BJ (cell line): ENCODE measurements at regions not wholly inside any gene's neighbourhood (a gene's known extent, or its start where the extent isn't known, plus 50 kb on each side); places are given as distances from the start of the nearest gene placed in this dataset.

Experiments used
- CTCF ChIA-PET: fragments of 350-600 bp; formaldehyde crosslinking; extraction: SDS; loops from one replicate; lab custom pipeline; 2021; ENCODE audit warnings: antibody characterized with exemption, inconsistent platforms; lab: Yijun Ruan, JAX
- POLR2A ChIA-PET: fragments of 300-600 bp; sonication (Branson Sonifier 250); formaldehyde crosslinking; extraction: SDS; loops from one replicate; lab custom pipeline; 2021; ENCODE audit warnings: antibody characterized with exemption; lab: Charles Lee
- DNase-seq: peaks from one replicate; pipeline ENCODE4 v3.0.0-alpha.2; 2011; ENCODE audit warnings: low read depth
- H3K27me3 ChIP-seq: 2 replicates; pipeline ENCODE4 v1.6.0; 2011; ENCODE audit warnings: low read length; ENCODE audit not compliant: control insufficient read depth, insufficient read depth
- H3K36me3 ChIP-seq: 2 replicates; pipeline ENCODE4 v1.5.1; 2011; ENCODE audit warnings: low read length; ENCODE audit not compliant: control insufficient read depth, insufficient read depth
- H3K4me3 ChIP-seq: 2 replicates; pipeline ENCODE4 v1.5.1; 2011; ENCODE audit warnings: low read depth, mild to moderate bottlenecking, control low read depth, low read length
- TF ChIP-seq, protein P1 (sequence below): IDR thresholded peaks from 2 replicates; pipeline ENCODE4 v1.5.1; 2011; ENCODE audit warnings: low read depth, mild to moderate bottlenecking, control low read depth, inconsistent platforms, low read length, moderate library complexity; ENCODE audit not compliant: insufficient read depth

GRCh38 chr3:194972641-194973040 lies 287.0 kb downstream of the FAM43A start:
- H3K4me3 ChIP-seq = no peak overlapping the region
- ChIA-PET CTCF (no interaction called here), POLR2A (interaction anchor here (0.7 kb wide), 1 partner anchor 15 kb away, joined by 3 read pairs; no protein-coding TSS in a partner anchor)
- H3K36me3 ChIP-seq = no peaks in the 10 kb centered on the region
- no peak for DNase-seq
- TF ChIP-seq, protein P1, sequence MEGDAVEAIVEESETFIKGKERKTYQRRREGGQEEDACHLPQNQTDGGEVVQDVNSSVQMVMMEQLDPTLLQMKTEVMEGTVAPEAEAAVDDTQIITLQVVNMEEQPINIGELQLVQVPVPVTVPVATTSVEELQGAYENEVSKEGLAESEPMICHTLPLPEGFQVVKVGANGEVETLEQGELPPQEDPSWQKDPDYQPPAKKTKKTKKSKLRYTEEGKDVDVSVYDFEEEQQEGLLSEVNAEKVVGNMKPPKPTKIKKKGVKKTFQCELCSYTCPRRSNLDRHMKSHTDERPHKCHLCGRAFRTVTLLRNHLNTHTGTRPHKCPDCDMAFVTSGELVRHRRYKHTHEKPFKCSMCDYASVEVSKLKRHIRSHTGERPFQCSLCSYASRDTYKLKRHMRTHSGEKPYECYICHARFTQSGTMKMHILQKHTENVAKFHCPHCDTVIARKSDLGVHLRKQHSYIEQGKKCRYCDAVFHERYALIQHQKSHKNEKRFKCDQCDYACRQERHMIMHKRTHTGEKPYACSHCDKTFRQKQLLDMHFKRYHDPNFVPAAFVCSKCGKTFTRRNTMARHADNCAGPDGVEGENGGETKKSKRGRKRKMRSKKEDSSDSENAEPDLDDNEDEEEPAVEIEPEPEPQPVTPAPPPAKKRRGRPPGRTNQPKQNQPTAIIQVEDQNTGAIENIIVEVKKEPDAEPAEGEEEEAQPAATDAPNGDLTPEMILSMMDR = no peak
- peaks cover 10% of the 10 kb centered on the region for H3K27me3 ChIP-seq

DNA sequence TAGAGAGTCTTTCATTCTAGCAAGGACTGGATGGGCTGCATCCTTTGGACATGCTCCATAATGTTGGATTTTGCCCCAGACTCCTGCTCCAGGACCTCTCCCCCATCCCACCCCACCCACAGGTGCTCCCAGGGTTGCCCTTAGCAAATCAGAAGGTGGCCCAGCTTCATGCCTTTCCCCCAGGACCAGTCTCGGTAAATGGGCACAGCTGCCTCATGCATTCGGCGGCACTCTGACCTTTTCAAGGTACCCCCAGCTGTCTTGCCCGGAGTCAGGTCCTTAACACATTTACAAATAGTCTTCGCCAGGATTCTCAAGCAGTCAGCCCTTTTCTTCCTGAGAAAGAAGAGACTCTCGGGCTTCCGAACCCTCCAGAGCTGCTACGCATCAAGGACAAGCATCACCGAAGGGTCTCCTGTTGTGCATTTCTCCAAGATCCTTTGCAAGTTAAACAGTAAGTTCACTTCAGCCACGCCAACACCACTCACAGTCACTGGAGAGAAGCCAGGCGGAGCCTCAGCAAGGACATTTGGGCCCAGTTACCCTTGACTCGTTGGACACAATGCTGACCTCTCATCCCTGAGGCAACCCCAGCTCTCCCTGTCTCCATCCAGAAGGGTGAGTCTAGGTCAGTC lies 287.8 kb downstream of the FAM43A start:
- peaks cover 7% of the 10 kb centered on the region for H3K27me3 ChIP-seq
- CTCF ChIA-PET = interaction anchor here (0.6 kb wide), 1 partner anchor 146 kb away, joined by 3 read pairs; no protein-coding TSS in a partner anchor
- no peak for DNase-seq
- TF ChIP-seq, protein P1 = no peak
- POLR2A ChIA-PET = interaction anchor here (0.7 kb wide), 1 partner anchor 16 kb away, joined by 3 read pairs; no protein-coding TSS in a partner anchor
- no peaks in the 10 kb centered on the region for H3K36me3 ChIP-seq
- no peak overlapping the region for H3K4me3 ChIP-seq

GRCh38 chr3:194974468-194975135 lies 288.9 kb downstream of the FAM43A start:
- ChIA-PET CTCF (no interaction called here), POLR2A (no interaction called here)
- TF ChIP-seq, protein P1 = no peak
- DNase-seq = no peak
- no peak overlapping the region for H3K4me3 ChIP-seq
- no peaks in the 10 kb centered on the region for H3K36me3 ChIP-seq
- peaks cover 7% of the 10 kb centered on the region for H3K27me3 ChIP-seq

GRCh38 chr3:194976049-194976451 lies 290.4 kb downstream of the FAM43A start:
- no peak overlapping the region for H3K4me3 ChIP-seq
- POLR2A ChIA-PET = no interaction called here
- peaks cover 7% of the 10 kb centered on the region for H3K27me3 ChIP-seq
- CTCF ChIA-PET = interaction anchor here (0.7 to 0.8 kb wide), 2 partner anchors 192 to 293 kb away, joined by 4 read pairs; no protein-coding TSS in a partner anchor
- no peak for DNase-seq
- TF ChIP-seq, protein P1 = no peak
- H3K36me3 ChIP-seq = no peaks in the 10 kb centered on the region

- Histone ChIP-seq H3K27me3 (peaks cover 7% of the 10 kb centered on the region), H3K4me3 (no peak overlapping the region), H3K36me3 (no peaks in the 10 kb centered on the region)
- DNase-seq = no peak
- ChIA-PET CTCF (interaction anchor here (0.8 to 1.2 kb wide), 2 partner anchors 9 to 294 kb away, joined by 3 to 4 read pairs; no protein-coding TSS in a partner anchor), POLR2A (no interaction called here)
- TF ChIP-seq, protein P1 = no peak
Measured at GRCh38 chr3:194976874-194977273, 291.2 kb downstream of the FAM43A start.
